ENCODE measurements at regions not wholly inside any gene's neighbourhood (a gene's known extent, or its start where the extent isn't known, plus 50 kb on each side); places are given as distances from the start of the nearest gene placed in this dataset.

GRCh38 chr11:26025676-26026075 lies 306.3 kb upstream of the ANO3 start:
- TF ChIP-seq CTCF (IDR thresholded peaks at IDR 0.05; ENCODE audit: insufficient read depth, low read length) (no peak), POLR2AphosphoS5 (IDR thresholded peaks at IDR 0.05; ENCODE audit: low read depth) (no peak), REST (IDR thresholded peaks at IDR 0.05; ENCODE audit: insufficient replicate concordance, low read depth) (no peak), SPI1 (IDR thresholded peaks at IDR 0.05; ENCODE audit: borderline replicate concordance, low read depth) (no peak), GABPA (IDR thresholded peaks at IDR 0.05; ENCODE audit: low read depth) (no peak)
- DNase-seq (ENCODE audit: low read depth in 1 of 2, low spot score in 1 of 2) = no peak
- no peaks in the 10 kb centered on the region for H3K27me3 ChIP-seq (ENCODE audit: insufficient read depth, poor library complexity, severe bottlenecking)
- no peak overlapping the region for H3K4me3 ChIP-seq (replicated peaks; ENCODE audit: insufficient read depth, low read length)
- H3K27ac ChIP-seq (replicated peaks) = no peak overlapping the region

GRCh38 chr11:26026078-26026477 lies 305.9 kb upstream of the ANO3 start:
- TF ChIP-seq SPI1 (IDR thresholded peaks at IDR 0.05; ENCODE audit: borderline replicate concordance, low read depth) (no peak), GABPA (IDR thresholded peaks at IDR 0.05; ENCODE audit: low read depth) (no peak), CTCF (IDR thresholded peaks at IDR 0.05; ENCODE audit: insufficient read depth, low read length) (no peak), POLR2AphosphoS5 (IDR thresholded peaks at IDR 0.05; ENCODE audit: low read depth) (no peak), REST (IDR thresholded peaks at IDR 0.05; ENCODE audit: insufficient replicate concordance, low read depth) (no peak)
- DNase-seq (ENCODE audit: low read depth in 1 of 2, low spot score in 1 of 2) = no peak
- H3K27ac ChIP-seq (replicated peaks) = no peak overlapping the region
- H3K27me3 ChIP-seq (ENCODE audit: insufficient read depth, poor library complexity, severe bottlenecking) = no peaks in the 10 kb centered on the region
- H3K4me3 ChIP-seq (replicated peaks; ENCODE audit: insufficient read depth, low read length) = no peak overlapping the region

GRCh38 chr11:26027887-26028286 lies 304.0 kb upstream of the ANO3 start:
- Histone ChIP-seq H3K27ac (replicated peaks) (no peak overlapping the region), H3K27me3 (ENCODE audit: insufficient read depth, poor library complexity, severe bottlenecking) (no peaks in the 10 kb centered on the region), H3K4me3 (replicated peaks; ENCODE audit: insufficient read depth, low read length) (no peak overlapping the region)
- no peak for TF ChIP-seq CTCF (IDR thresholded peaks at IDR 0.05; ENCODE audit: insufficient read depth, low read length)
- TF ChIP-seq GABPA (IDR thresholded peaks at IDR 0.05; ENCODE audit: low read depth) = no peak
- no peak for TF ChIP-seq REST (IDR thresholded peaks at IDR 0.05; ENCODE audit: insufficient replicate concordance, low read depth)
- no peak for TF ChIP-seq SPI1 (IDR thresholded peaks at IDR 0.05; ENCODE audit: borderline replicate concordance, low read depth)
- TF ChIP-seq POLR2AphosphoS5 (IDR thresholded peaks at IDR 0.05; ENCODE audit: low read depth) = no peak
- no peak for DNase-seq (ENCODE audit: low read depth in 1 of 2, low spot score in 1 of 2)
